ENCODE measurements at regions not wholly inside any gene's neighbourhood (a gene's known extent, or its start where the extent isn't known, plus 50 kb on each side); places are given as distances from the start of the nearest gene placed in this dataset.

GRCh38 chr4:25981749-25982148 is 67.7 kb downstream of the SMIM20 start:
- no peak for FAIRE-seq
- no peak for ATAC-seq
- 70% methylated on average over 3 of the region's 3 CpGs for WGBS (ENCODE audit: missing lambda C conversion rate)
- TF ChIP-seq, protein P1, sequence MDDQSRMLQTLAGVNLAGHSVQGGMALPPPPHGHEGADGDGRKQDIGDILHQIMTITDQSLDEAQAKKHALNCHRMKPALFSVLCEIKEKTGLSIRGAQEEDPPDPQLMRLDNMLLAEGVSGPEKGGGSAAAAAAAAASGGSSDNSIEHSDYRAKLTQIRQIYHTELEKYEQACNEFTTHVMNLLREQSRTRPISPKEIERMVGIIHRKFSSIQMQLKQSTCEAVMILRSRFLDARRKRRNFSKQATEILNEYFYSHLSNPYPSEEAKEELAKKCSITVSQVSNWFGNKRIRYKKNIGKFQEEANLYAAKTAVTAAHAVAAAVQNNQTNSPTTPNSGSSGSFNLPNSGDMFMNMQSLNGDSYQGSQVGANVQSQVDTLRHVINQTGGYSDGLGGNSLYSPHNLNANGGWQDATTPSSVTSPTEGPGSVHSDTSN (IDR thresholded peaks at IDR 0.05): no peak
- no peak for TF ChIP-seq ESRRA (IDR thresholded peaks at IDR 0.05; ENCODE audit: borderline replicate concordance, low read length)
- TF ChIP-seq ATOH8 (CRISPR knock-in tag; IDR thresholded peaks at IDR 0.05; ENCODE audit: low read depth): no peak
- no peak for TF ChIP-seq KDM1A (IDR thresholded peaks at IDR 0.05; ENCODE audit: low read depth)
- TF ChIP-seq JUNB (IDR thresholded peaks at IDR 0.05): no peak
- Histone ChIP-seq H3K27ac (no peak overlapping the region), H3K4me3 (no peak overlapping the region), H3K4me1 (no peaks in the 10 kb centered on the region), H3K4me2 (no peak overlapping the region), H3K9me3 (no peaks in the 10 kb centered on the region)
- no peak for DNase-seq (ENCODE audit: low read depth in 1 of 2, low spot score in 1 of 2)
- ChIA-PET CTCF (interaction anchor here (0.5 to 0.9 kb wide), 2 partner anchors 80 to 218 kb away, joined by 3 read pairs; no protein-coding TSS in a partner anchor), POLR2A (no interaction called here)

GRCh38 chr4:25982962-25983361 is 68.9 kb downstream of the SMIM20 start:
- Histone ChIP-seq H3K4me1 (no peaks in the 10 kb centered on the region), H3K9me3 (no peaks in the 10 kb centered on the region), H3K27ac (no peak overlapping the region), H3K4me3 (no peak overlapping the region), H3K4me2 (no peak overlapping the region)
- ATAC-seq (no peak), FAIRE-seq (no peak), DNase-seq (ENCODE audit: low read depth in 1 of 2, low spot score in 1 of 2) (no peak)
- ChIA-PET CTCF (interaction anchor here (0.6 kb wide), 1 partner anchor 805 kb away, joined by 3 read pairs; no protein-coding TSS in a partner anchor), POLR2A (no interaction called here)
- TF ChIP-seq HOXB5 (CRISPR knock-in tag; IDR thresholded peaks at IDR 0.05) (no peak), TFCP2L1 (CRISPR knock-in tag; IDR thresholded peaks at IDR 0.05) (no peak), ZSCAN20 (CRISPR knock-in tag; IDR thresholded peaks at IDR 0.05) (no peak), JUN (IDR thresholded peaks at IDR 0.05) (no peak), PHF8 (IDR thresholded peaks at IDR 0.05; ENCODE audit: borderline replicate concordance, low read depth) (no peak), CEBPB (IDR thresholded peaks at IDR 0.05) (no peak), HEYL (CRISPR knock-in tag; IDR thresholded peaks at IDR 0.05) (no peak), MAX (IDR thresholded peaks at IDR 0.05) (no peak), EP300 (IDR thresholded peaks at IDR 0.05) (no peak), NFE2L2 (conservative IDR thresholded peaks at IDR 0.05; ENCODE audit: low read length) (no peak), CTCF (IDR thresholded peaks at IDR 0.05) (no peak), ZNF302 (CRISPR knock-in tag; IDR thresholded peaks at IDR 0.05) (no peak), ESRRA (IDR thresholded peaks at IDR 0.05; ENCODE audit: borderline replicate concordance, low read length) (no peak), POLR2A (IDR thresholded peaks at IDR 0.05; ENCODE audit: low read length) (no peak), NR3C1 (IDR thresholded peaks at IDR 0.05) (no peak), CHD4 (IDR thresholded peaks at IDR 0.05; ENCODE audit: borderline replicate concordance) (no peak), SMC3 (IDR thresholded peaks at IDR 0.05) (no peak)
- TF ChIP-seq, protein P2, sequence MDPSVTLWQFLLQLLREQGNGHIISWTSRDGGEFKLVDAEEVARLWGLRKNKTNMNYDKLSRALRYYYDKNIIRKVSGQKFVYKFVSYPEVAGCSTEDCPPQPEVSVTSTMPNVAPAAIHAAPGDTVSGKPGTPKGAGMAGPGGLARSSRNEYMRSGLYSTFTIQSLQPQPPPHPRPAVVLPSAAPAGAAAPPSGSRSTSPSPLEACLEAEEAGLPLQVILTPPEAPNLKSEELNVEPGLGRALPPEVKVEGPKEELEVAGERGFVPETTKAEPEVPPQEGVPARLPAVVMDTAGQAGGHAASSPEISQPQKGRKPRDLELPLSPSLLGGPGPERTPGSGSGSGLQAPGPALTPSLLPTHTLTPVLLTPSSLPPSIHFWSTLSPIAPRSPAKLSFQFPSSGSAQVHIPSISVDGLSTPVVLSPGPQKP (IDR thresholded peaks at IDR 0.05; ENCODE audit: low read depth, low read length): no peak
- 56% methylated on average over 7 of the region's 7 CpGs for WGBS (ENCODE audit: missing lambda C conversion rate)
